Pancreas (tissue), 10 donors: ENCODE measurements at regions not wholly inside any gene's neighbourhood (a gene's known extent, or its start where the extent isn't known, plus 50 kb on each side); places are given as distances from the start of the nearest gene placed in this dataset.

ENCODE experiments used
- ATAC-seq, 4 donors: fragments of 200-7000 bp; cut with Tn5 transposase; one replicate each; pipeline versions ENCODE4 v1.8.0 to v1.9.1; 2020; ENCODE audit warnings: mild to moderate bottlenecking in 4 of 4, moderate library complexity in 4 of 4
- DNase-seq, 6 donors: peaks; one replicate each; pipeline ENCODE4 v3.0.0-alpha.2; 2020
- FAIRE-seq: peaks from 2 replicates; lab custom pipeline; 2012; peaks lifted over from hg19 to GRCh38; lab: Jason Lieb, UNC
- H3K27ac ChIP-seq, 4 donors: fragments of 200-600 bp; sonication (generic); 1 replicate in 3 of 4; 2 replicates in 1 of 4; pipeline versions ENCODE4 v1.5.0 to v1.8.0; 2020
- H3K27me3 ChIP-seq, 4 donors: fragments of 200-600 bp; one replicate each; pipeline ENCODE4 v1.8.0; 2021
- H3K36me3 ChIP-seq, 3 donors: fragments of 200-600 bp; sonication (generic) in 1 of 3; one replicate each; pipeline versions ENCODE4 v1.5.0 to v1.8.0; 2020 to 2021
- H3K4me1 ChIP-seq, 3 donors: fragments of 200-600 bp; one replicate each; pipeline ENCODE4 v1.8.0; 2021
- H3K4me3 ChIP-seq, 4 donors: fragments of 200-600 bp; sonication (generic) in 2 of 4; one replicate each; pipeline versions ENCODE4 v1.5.0 to v1.8.0; 2020 to 2021
- H3K9me3 ChIP-seq, 4 donors: fragments of 200-600 bp; one replicate each; pipeline ENCODE4 v1.8.0; 2021
- WGBS, 2 donors: extraction: QIAGEN DNeasy Blood & Tissue Kit; methylation state at CpG; one replicate each; pipeline ENCODE4 v1.1.7; 2013; 5-methylcytosine and 5-hydroxymethylcytosine counted together
- intact Hi-C, 3 donors: fragments of 100-400 bp; cut with DNase I; formaldehyde crosslinking; loops; one replicate each; pipeline versions ENCODE4 v1.11.1 to v1.14.2; 2022
- TF ChIP-seq, protein P1 (sequence below), 4 donors: fragments of 200-600 bp; sonication (generic) in 3 of 4; IDR thresholded peaks; one replicate each; pipeline versions ENCODE4 v1.5.0 to v1.8.0; 2021; ENCODE audit warnings: antibody characterized with exemption in 4 of 4
- donor health status: healthy with polysubstance abuse.
- donor health status: DM: no; HTN: no; CAD: no; lungs with moderate emphysema.
- donor health status: DM: no; HTN: no; CAD: no.
- donor health status: control.
- donor health status: control.
- donor health status: Bipolar disorder and iron deficiency.
- donor health status: DM: yes; HTN: yes; CAD: no.
- donor health status: DM: no; HTN: no; CAD: no.
- donor health status: DM: no; HTN: no; CAD: no.
- donor health status: DM: yes; HTN: yes; CAD: no.

GRCh38 chr10:52956461-52956860, 183.9 kb upstream of the MBL2 start:
- no peak overlapping the region for H3K4me3 ChIP-seq
- FAIRE-seq (no peak), ATAC-seq (no peak), DNase-seq (no peak)
- H3K36me3 ChIP-seq, result no peaks in the 10 kb centered on the region
- H3K27ac ChIP-seq, result no peak overlapping the region
- TF ChIP-seq, protein P1, sequence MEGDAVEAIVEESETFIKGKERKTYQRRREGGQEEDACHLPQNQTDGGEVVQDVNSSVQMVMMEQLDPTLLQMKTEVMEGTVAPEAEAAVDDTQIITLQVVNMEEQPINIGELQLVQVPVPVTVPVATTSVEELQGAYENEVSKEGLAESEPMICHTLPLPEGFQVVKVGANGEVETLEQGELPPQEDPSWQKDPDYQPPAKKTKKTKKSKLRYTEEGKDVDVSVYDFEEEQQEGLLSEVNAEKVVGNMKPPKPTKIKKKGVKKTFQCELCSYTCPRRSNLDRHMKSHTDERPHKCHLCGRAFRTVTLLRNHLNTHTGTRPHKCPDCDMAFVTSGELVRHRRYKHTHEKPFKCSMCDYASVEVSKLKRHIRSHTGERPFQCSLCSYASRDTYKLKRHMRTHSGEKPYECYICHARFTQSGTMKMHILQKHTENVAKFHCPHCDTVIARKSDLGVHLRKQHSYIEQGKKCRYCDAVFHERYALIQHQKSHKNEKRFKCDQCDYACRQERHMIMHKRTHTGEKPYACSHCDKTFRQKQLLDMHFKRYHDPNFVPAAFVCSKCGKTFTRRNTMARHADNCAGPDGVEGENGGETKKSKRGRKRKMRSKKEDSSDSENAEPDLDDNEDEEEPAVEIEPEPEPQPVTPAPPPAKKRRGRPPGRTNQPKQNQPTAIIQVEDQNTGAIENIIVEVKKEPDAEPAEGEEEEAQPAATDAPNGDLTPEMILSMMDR (IDR thresholded peaks at IDR 0.05), result no peak
- no peaks in the 10 kb centered on the region for H3K4me1 ChIP-seq
- intact Hi-C loops, result no loop called here
- WGBS, 2 donors, result 48 to 67% methylated on average over 3 of the region's 3 CpGs
- H3K9me3 ChIP-seq, result no peaks in the 10 kb centered on the region
- H3K27me3 ChIP-seq, result no peaks in the 10 kb centered on the region

DNA sequence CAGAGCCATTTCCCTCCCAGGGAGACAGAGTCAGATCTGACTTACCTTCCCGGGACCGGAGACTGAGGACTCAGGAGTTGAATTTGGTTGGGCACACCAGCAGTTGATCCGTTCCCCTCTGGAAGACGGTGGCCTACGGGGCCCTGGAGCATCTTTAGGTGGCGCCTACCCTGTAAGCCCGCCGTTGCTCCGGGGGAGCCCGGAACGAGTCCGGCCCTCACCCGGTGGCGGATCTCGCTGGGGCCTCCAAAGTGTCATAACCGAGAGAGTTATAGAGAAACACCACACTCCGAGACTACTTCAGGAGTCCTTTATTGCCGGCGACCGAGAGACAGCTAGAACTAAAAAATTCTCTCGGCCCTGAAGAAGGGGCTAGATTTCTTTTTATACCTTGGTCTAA, 182.8 kb upstream of the MBL2 start:
- no peaks in the 10 kb centered on the region for H3K36me3 ChIP-seq
- H3K27ac ChIP-seq, result no peak overlapping the region
- peak in 1 of 6 donors; percentile 30 for DNase-seq
- TF ChIP-seq, protein P1 (IDR thresholded peaks at IDR 0.05), result no peak
- no peak for FAIRE-seq
- H3K27me3 ChIP-seq, result no peaks in the 10 kb centered on the region
- ATAC-seq, result no peak
- no peaks in the 10 kb centered on the region for H3K9me3 ChIP-seq
- WGBS, 2 donors, result 93 to 94% methylated on average over 19 to 21 of the region's 21 CpGs
- H3K4me1 ChIP-seq, result no peaks in the 10 kb centered on the region
- intact Hi-C loops, result no loop called here
- H3K4me3 ChIP-seq, result no peak overlapping the region

GRCh38 chr10:52954407-52954806, 181.8 kb upstream of the MBL2 start:
- H3K9me3 ChIP-seq, result no peaks in the 10 kb centered on the region
- H3K27ac ChIP-seq, result no peak overlapping the region
- TF ChIP-seq, protein P1 (IDR thresholded peaks at IDR 0.05), result no peak
- ATAC-seq (no peak), FAIRE-seq (no peak), DNase-seq (no peak)
- WGBS, 2 donors, result 87% methylated on average over 5 of the region's 5 CpGs
- H3K4me3 ChIP-seq, result no peak overlapping the region
- no peaks in the 10 kb centered on the region for H3K4me1 ChIP-seq
- H3K27me3 ChIP-seq, result no peaks in the 10 kb centered on the region
- no peaks in the 10 kb centered on the region for H3K36me3 ChIP-seq
- intact Hi-C loops, result no loop called here

- Histone ChIP-seq H3K9me3 (no peaks in the 10 kb centered on the region), H3K36me3 (no peaks in the 10 kb centered on the region), H3K4me3 (no peak overlapping the region), H3K27ac (no peak overlapping the region), H3K4me1 (no peaks in the 10 kb centered on the region), H3K27me3 (no peaks in the 10 kb centered on the region)
- DNase-seq, result no peak
- TF ChIP-seq, protein P1 (IDR thresholded peaks at IDR 0.05), result no peak
- intact Hi-C loops, result no loop called here
- no peak for ATAC-seq
- FAIRE-seq, result no peak
- 84 to 85% methylated on average over 9 of the region's 9 CpGs for WGBS, 2 donors
Measured at GRCh38 chr10:52952391-52953055, 179.9 kb upstream of the MBL2 start.

DNA sequence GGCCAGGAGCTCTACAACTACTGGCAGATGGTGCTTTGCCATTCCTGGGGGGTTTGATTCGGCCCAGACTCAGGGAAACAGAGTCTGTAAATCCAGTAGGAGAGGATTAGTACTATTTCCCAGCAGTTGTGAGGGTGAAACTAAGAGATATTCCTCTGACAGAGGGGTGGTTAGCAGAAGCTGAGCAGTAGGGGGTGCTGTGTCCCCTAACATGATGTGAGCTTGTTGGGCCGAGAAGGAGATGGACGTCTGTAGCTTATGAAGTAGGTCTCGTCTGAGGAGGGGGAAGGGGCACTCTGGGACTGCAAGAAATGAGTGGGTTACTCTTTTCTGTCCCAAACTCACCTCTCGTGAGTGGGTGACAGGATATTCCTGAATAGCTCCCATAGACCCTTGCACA, 179.2 kb upstream of the MBL2 start:
- peak; percentile 71 to 97 (median 84) for ATAC-seq
- H3K4me3 ChIP-seq, result no peak overlapping the region
- H3K27ac ChIP-seq, result no peak overlapping the region
- no peaks in the 10 kb centered on the region for H3K27me3 ChIP-seq
- FAIRE-seq, result no peak
- DNase-seq, result peak in 4 of 6 donors; percentile 44 to 72 (median 53)
- intact Hi-C loops, result no loop called here
- no peaks in the 10 kb centered on the region for H3K4me1 ChIP-seq
- H3K9me3 ChIP-seq, result no peaks in the 10 kb centered on the region
- H3K36me3 ChIP-seq, result no peaks in the 10 kb centered on the region
- TF ChIP-seq, protein P1 (IDR thresholded peaks at IDR 0.05), result peak in 3 of 4 donors; percentile 20 to 46 (median 36)
- WGBS, 2 donors, result 14 to 23% methylated on average over 5 of the region's 5 CpGs
